Liver (tissue), 8 donors: ENCODE measurements at regions not wholly inside any gene's neighbourhood (a gene's known extent, or its start where the extent isn't known, plus 50 kb on each side); places are given as distances from the start of the nearest gene placed in this dataset.

Experiments used
- DNase-seq: peaks from one replicate; pipeline ENCODE4 v3.0.0-alpha.2; 2017; ENCODE audit warnings: low spot score
- H3K27ac ChIP-seq, 2 donors: one replicate each; pipeline ENCODE4 v1.7.0; 2013; ENCODE audit warnings: inconsistent platforms in 2 of 2, low read length in 2 of 2, control low read depth in 1 of 2, low read depth in 1 of 2, mild to moderate bottlenecking in 1 of 2
- H3K27me3 ChIP-seq, 4 donors: one replicate each; pipeline versions ENCODE4 v1.6.1 to v1.7.0; 2013; ENCODE audit warnings: low read length in 3 of 4, inconsistent platforms in 1 of 4, mild to moderate bottlenecking in 1 of 4, moderate library complexity in 1 of 4; ENCODE audit not compliant: control insufficient read depth in 4 of 4, insufficient read depth in 4 of 4
- H3K36me3 ChIP-seq, 4 donors: one replicate each; pipeline versions ENCODE4 v1.6.1 to v1.7.0; 2013; ENCODE audit warnings: low read length in 3 of 4, mild to moderate bottlenecking in 3 of 4, low read depth in 1 of 4, moderate library complexity in 1 of 4; ENCODE audit not compliant: control insufficient read depth in 4 of 4, insufficient read depth in 3 of 4
- H3K4me1 ChIP-seq, 4 donors: one replicate each; pipeline versions ENCODE4 v1.6.1 to v1.7.0; 2013; ENCODE audit warnings: low read length in 3 of 4, mild to moderate bottlenecking in 3 of 4, moderate library complexity in 1 of 4; ENCODE audit not compliant: control insufficient read depth in 4 of 4, insufficient read depth in 4 of 4
- H3K4me3 ChIP-seq, 3 donors: one replicate each; pipeline versions ENCODE4 v1.6.1 to v1.7.0; 2013; ENCODE audit warnings: low read length in 3 of 3, control low read depth in 1 of 3, low read depth in 1 of 3, mild to moderate bottlenecking in 1 of 3
- H3K9ac ChIP-seq, 2 donors: one replicate each; pipeline ENCODE4 v1.7.0; 2013; ENCODE audit warnings: low read length in 2 of 2, mild to moderate bottlenecking in 2 of 2, moderate library complexity in 2 of 2, control low read depth in 1 of 2, low read depth in 1 of 2
- H3K9me3 ChIP-seq, 4 donors: one replicate each; pipeline versions ENCODE4 v1.6.1 to v1.7.0; 2013; ENCODE audit warnings: low read length in 3 of 4; ENCODE audit not compliant: control insufficient read depth in 4 of 4
- EGR1 ChIP-seq, 2 donors: IDR thresholded peaks; 2 replicates each; pipeline ENCODE4 v1.6.1; 2016 to 2018; ENCODE audit warnings: antibody characterized with exemption in 2 of 2, low read depth in 2 of 2
- FOXA1 ChIP-seq: IDR thresholded peaks from 2 replicates; pipeline ENCODE4 v1.6.1; 2016; ENCODE audit warnings: antibody characterized with exemption
- FOXA2 ChIP-seq: IDR thresholded peaks from 2 replicates; pipeline ENCODE4 v1.6.1; 2016; ENCODE audit warnings: antibody characterized with exemption
- GABPA ChIP-seq, 2 donors: IDR thresholded peaks in 1 of 2; conservative IDR thresholded peaks in 1 of 2; 2 replicates each; pipeline ENCODE4 v1.6.1; 2016; ENCODE audit warnings: antibody characterized with exemption in 2 of 2, mild to moderate bottlenecking in 1 of 2, moderate library complexity in 1 of 2
- HNF4A ChIP-seq, 2 donors: conservative IDR thresholded peaks; 2 replicates each; pipeline ENCODE4 v1.6.1; 2016; ENCODE audit warnings: antibody characterized with exemption in 2 of 2, mild to moderate bottlenecking in 2 of 2
- HNF4G ChIP-seq: IDR thresholded peaks from 2 replicates; pipeline ENCODE4 v1.6.1; 2016; ENCODE audit warnings: antibody characterized with exemption
- JUND ChIP-seq, 2 donors: IDR thresholded peaks; 2 replicates each; pipeline ENCODE4 v1.6.1; 2016; ENCODE audit warnings: antibody characterized with exemption in 2 of 2
- NR2F2 ChIP-seq: IDR thresholded peaks from 2 replicates; pipeline ENCODE4 v1.6.1; 2016; ENCODE audit warnings: antibody characterized with exemption
- RAD21 ChIP-seq, 2 donors: IDR thresholded peaks; 2 replicates each; pipeline ENCODE4 v1.6.1; 2016; ENCODE audit warnings: antibody characterized with exemption in 2 of 2, mild to moderate bottlenecking in 2 of 2
- RXRA ChIP-seq, 2 donors: IDR thresholded peaks; 2 replicates each; pipeline ENCODE4 v1.6.1; 2017 to 2018; ENCODE audit warnings: antibody characterized with exemption in 2 of 2, mild to moderate bottlenecking in 1 of 2
- SP1 ChIP-seq: IDR thresholded peaks from 2 replicates; pipeline ENCODE4 v1.6.1; 2018; ENCODE audit warnings: antibody characterized with exemption, mild to moderate bottlenecking
- TAF1 ChIP-seq: conservative IDR thresholded peaks from 2 replicates; pipeline ENCODE4 v1.6.1; 2016; ENCODE audit warnings: antibody characterized with exemption, mild to moderate bottlenecking
- YY1 ChIP-seq: IDR thresholded peaks from 2 replicates; pipeline ENCODE4 v1.6.1; 2016; ENCODE audit warnings: antibody characterized with exemption, mild to moderate bottlenecking
- WGBS: extraction: QIAGEN DNeasy Blood & Tissue Kit; methylation state at CpG from one replicate; pipeline ENCODE4 v1.1.7; 2013; 5-methylcytosine and 5-hydroxymethylcytosine counted together
- TF ChIP-seq, protein P1 (sequence below): IDR thresholded peaks from 2 replicates; pipeline ENCODE4 v1.6.1; 2016; ENCODE audit warnings: antibody characterized with exemption, mild to moderate bottlenecking
- TF ChIP-seq, protein P2 (sequence below): IDR thresholded peaks from 2 replicates; pipeline ENCODE4 v1.6.1; 2016; ENCODE audit warnings: antibody characterized with exemption
- TF ChIP-seq, protein P3 (sequence below): IDR thresholded peaks from 2 replicates; pipeline ENCODE4 v1.6.1; 2016; ENCODE audit warnings: antibody characterized with exemption
- TF ChIP-seq, protein P4 (sequence below): fragments of 150-350 bp; IDR thresholded peaks from 2 replicates; pipeline ENCODE4 v1.5.1; 2017; ENCODE audit warnings: improper control_type of control experiment, low read depth, low read length; ENCODE audit not compliant: missing input control
- TF ChIP-seq, protein P5 (sequence below): IDR thresholded peaks from 2 replicates; pipeline ENCODE4 v1.6.1; 2016; ENCODE audit warnings: antibody characterized with exemption
- donor health status: healthy.
- donor health status: healthy.
- donor health status: healthy.
- donor health status: healthy.
- donor health status: healthy.

DNA sequence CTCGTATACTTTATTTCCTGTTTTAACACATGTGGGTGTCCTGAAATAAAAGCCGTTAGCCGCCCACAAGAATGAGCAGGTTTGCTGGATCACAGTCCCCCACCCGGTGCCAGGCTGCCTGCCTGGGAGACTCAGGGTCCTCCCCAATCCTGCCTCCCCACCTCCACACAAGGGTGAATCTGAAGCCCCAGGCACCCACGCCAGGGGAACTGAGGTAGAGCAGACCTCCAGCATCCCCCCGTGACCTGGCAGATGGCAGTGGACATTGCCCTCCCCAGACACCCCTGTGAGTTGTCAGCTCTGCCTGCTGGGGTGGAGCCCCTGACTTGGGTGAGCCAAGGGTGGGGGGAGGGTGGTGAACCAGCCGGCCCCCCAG lies 114.8 kb downstream of the METRNL start:
- H3K36me3 ChIP-seq, result no peaks in the 10 kb centered on the region
- no peak overlapping the region for H3K27ac ChIP-seq
- TF ChIP-seq, protein P1, sequence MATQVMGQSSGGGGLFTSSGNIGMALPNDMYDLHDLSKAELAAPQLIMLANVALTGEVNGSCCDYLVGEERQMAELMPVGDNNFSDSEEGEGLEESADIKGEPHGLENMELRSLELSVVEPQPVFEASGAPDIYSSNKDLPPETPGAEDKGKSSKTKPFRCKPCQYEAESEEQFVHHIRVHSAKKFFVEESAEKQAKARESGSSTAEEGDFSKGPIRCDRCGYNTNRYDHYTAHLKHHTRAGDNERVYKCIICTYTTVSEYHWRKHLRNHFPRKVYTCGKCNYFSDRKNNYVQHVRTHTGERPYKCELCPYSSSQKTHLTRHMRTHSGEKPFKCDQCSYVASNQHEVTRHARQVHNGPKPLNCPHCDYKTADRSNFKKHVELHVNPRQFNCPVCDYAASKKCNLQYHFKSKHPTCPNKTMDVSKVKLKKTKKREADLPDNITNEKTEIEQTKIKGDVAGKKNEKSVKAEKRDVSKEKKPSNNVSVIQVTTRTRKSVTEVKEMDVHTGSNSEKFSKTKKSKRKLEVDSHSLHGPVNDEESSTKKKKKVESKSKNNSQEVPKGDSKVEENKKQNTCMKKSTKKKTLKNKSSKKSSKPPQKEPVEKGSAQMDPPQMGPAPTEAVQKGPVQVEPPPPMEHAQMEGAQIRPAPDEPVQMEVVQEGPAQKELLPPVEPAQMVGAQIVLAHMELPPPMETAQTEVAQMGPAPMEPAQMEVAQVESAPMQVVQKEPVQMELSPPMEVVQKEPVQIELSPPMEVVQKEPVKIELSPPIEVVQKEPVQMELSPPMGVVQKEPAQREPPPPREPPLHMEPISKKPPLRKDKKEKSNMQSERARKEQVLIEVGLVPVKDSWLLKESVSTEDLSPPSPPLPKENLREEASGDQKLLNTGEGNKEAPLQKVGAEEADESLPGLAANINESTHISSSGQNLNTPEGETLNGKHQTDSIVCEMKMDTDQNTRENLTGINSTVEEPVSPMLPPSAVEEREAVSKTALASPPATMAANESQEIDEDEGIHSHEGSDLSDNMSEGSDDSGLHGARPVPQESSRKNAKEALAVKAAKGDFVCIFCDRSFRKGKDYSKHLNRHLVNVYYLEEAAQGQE, result no peak
- TF ChIP-seq FOXA2 (no peak), RAD21 (IDR thresholded peaks at IDR 0.05) (no peak), SP1 (no peak), NR2F2 (no peak), JUND (IDR thresholded peaks at IDR 0.05) (no peak), FOXA1 (no peak), EGR1 (IDR thresholded peaks at IDR 0.05; ENCODE audit: low read depth in 2 of 2) (no peak), RXRA (IDR thresholded peaks at IDR 0.05) (no peak), YY1 (no peak), HNF4A (conservative IDR thresholded peaks at IDR 0.05) (no peak), TAF1 (no peak), GABPA (IDR thresholded peaks at IDR 0.05 in 1 of 2, conservative IDR thresholded peaks at IDR 0.05 in 1 of 2) (no peak), HNF4G (no peak)
- TF ChIP-seq, protein P2, sequence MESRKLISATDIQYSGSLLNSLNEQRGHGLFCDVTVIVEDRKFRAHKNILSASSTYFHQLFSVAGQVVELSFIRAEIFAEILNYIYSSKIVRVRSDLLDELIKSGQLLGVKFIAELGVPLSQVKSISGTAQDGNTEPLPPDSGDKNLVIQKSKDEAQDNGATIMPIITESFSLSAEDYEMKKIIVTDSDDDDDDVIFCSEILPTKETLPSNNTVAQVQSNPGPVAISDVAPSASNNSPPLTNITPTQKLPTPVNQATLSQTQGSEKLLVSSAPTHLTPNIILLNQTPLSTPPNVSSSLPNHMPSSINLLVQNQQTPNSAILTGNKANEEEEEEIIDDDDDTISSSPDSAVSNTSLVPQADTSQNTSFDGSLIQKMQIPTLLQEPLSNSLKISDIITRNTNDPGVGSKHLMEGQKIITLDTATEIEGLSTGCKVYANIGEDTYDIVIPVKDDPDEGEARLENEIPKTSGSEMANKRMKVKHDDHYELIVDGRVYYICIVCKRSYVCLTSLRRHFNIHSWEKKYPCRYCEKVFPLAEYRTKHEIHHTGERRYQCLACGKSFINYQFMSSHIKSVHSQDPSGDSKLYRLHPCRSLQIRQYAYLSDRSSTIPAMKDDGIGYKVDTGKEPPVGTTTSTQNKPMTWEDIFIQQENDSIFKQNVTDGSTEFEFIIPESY, result no peak
- TF ChIP-seq, protein P3, sequence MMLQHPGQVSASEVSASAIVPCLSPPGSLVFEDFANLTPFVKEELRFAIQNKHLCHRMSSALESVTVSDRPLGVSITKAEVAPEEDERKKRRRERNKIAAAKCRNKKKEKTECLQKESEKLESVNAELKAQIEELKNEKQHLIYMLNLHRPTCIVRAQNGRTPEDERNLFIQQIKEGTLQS, result no peak
- TF ChIP-seq, protein P4, sequence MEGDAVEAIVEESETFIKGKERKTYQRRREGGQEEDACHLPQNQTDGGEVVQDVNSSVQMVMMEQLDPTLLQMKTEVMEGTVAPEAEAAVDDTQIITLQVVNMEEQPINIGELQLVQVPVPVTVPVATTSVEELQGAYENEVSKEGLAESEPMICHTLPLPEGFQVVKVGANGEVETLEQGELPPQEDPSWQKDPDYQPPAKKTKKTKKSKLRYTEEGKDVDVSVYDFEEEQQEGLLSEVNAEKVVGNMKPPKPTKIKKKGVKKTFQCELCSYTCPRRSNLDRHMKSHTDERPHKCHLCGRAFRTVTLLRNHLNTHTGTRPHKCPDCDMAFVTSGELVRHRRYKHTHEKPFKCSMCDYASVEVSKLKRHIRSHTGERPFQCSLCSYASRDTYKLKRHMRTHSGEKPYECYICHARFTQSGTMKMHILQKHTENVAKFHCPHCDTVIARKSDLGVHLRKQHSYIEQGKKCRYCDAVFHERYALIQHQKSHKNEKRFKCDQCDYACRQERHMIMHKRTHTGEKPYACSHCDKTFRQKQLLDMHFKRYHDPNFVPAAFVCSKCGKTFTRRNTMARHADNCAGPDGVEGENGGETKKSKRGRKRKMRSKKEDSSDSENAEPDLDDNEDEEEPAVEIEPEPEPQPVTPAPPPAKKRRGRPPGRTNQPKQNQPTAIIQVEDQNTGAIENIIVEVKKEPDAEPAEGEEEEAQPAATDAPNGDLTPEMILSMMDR, result no peak
- TF ChIP-seq, protein P5, sequence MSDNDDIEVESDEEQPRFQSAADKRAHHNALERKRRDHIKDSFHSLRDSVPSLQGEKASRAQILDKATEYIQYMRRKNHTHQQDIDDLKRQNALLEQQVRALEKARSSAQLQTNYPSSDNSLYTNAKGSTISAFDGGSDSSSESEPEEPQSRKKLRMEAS, result no peak
- no peaks in the 10 kb centered on the region for H3K9me3 ChIP-seq
- no peak overlapping the region for H3K9ac ChIP-seq
- no peak overlapping the region for H3K4me3 ChIP-seq
- no peaks in the 10 kb centered on the region for H3K4me1 ChIP-seq
- H3K27me3 ChIP-seq, result no peaks in the 10 kb centered on the region
- no peak for DNase-seq
- WGBS, result 79% methylated on average over 7 of the region's 7 CpGs
